Fibroblast of lung (primary cell): ENCODE measurements at regions not wholly inside any gene's neighbourhood (a gene's known extent, or its start where the extent isn't known, plus 50 kb on each side); places are given as distances from the start of the nearest gene placed in this dataset.
"Not testable (repeated sequence)": the region's sequence is repeated elsewhere in the genome, so short reads cannot be mapped to it uniquely, and the experiment has no call there.

ENCODE experiments used
- CTCF ChIP-seq, 2 donors: IDR thresholded peaks in 1 of 2; conservative IDR thresholded peaks in 1 of 2; 1 replicate in 1 of 2; 2 replicates in 1 of 2; pipeline ENCODE4 v1.5.1; 2011 to 2012; ENCODE audit warnings: low read length in 2 of 2, control low read depth in 1 of 2, inconsistent platforms in 1 of 2, low read depth in 1 of 2, mild to moderate bottlenecking in 1 of 2
- EZH2 ChIP-seq: IDR thresholded peaks from 2 replicates; pipeline ENCODE4 v1.5.1; 2012; ENCODE audit warnings: low read length, control low read depth, mild to moderate bottlenecking; ENCODE audit errors: missing control alignments

GRCh38 chr12:9435682-9436081, 172.0 kb downstream of the KLRB1 start:
- TF ChIP-seq CTCF (conservative IDR thresholded peaks at IDR 0.05 in 1 of 2, IDR thresholded peaks at IDR 0.05 in 1 of 2; ENCODE audit: low read depth in 1 of 2, low read length in 2 of 2); EZH2: not testable (repeated sequence)
